IMR-90 (cell line): ENCODE measurements at regions not wholly inside any gene's neighbourhood (a gene's known extent, or its start where the extent isn't known, plus 50 kb on each side); places are given as distances from the start of the nearest gene placed in this dataset.

Experiments used
- BHLHE40 ChIP-seq: fragments of 150-350 bp; IDR thresholded peaks from 2 replicates; pipeline ENCODE4 v1.6.1; 2016; ENCODE audit warnings: mild to moderate bottlenecking, low read depth, low read length
- CEBPB ChIP-seq: IDR thresholded peaks from 2 replicates; pipeline ENCODE4 v1.6.1; 2012; ENCODE audit warnings: low read depth, low read length, improper control_type of control experiment
- FOS ChIP-seq: fragments of 150-350 bp; IDR thresholded peaks from 2 replicates; pipeline ENCODE4 v1.6.1; 2016; ENCODE audit warnings: low read depth, low read length
- MXI1 ChIP-seq: IDR thresholded peaks from 2 replicates; pipeline ENCODE4 v1.6.1; 2012; ENCODE audit warnings: low read depth, mild to moderate bottlenecking, low read length, moderate library complexity, borderline replicate concordance
- NFE2L2 ChIP-seq: fragments of 150-350 bp; IDR thresholded peaks from 2 replicates; pipeline ENCODE4 v1.6.1; 2016; ENCODE audit warnings: low read depth, mild to moderate bottlenecking, low read length
- POLR2A ChIP-seq: IDR thresholded peaks from 2 replicates; pipeline ENCODE4 v1.6.1; 2012; ENCODE audit warnings: mild to moderate bottlenecking, low read depth, low read length
- RAD21 ChIP-seq: IDR thresholded peaks from 2 replicates; pipeline ENCODE4 v1.6.1; 2012; ENCODE audit warnings: low read length, improper control_type of control experiment
- RFX5 ChIP-seq: IDR thresholded peaks from 2 replicates; pipeline ENCODE4 v1.8.0; 2012; ENCODE audit warnings: low read depth, mild to moderate bottlenecking, low read length, moderate library complexity
- SMC3 ChIP-seq: fragments of 150-350 bp; IDR thresholded peaks from 2 replicates; pipeline ENCODE4 v1.6.1; 2016; ENCODE audit warnings: low read depth, mild to moderate bottlenecking, antibody characterized with exemption, low read length, moderate library complexity
- TF ChIP-seq, protein P1 (sequence below): conservative IDR thresholded peaks from 2 replicates; pipeline ENCODE4 v1.5.1; 2012; ENCODE audit warnings: mild to moderate bottlenecking, low read depth, low read length, improper control_type of control experiment
- TF ChIP-seq, protein P2 (sequence below): fragments of 150-350 bp; IDR thresholded peaks from 2 replicates; pipeline ENCODE4 v1.6.1; 2017; ENCODE audit warnings: mild to moderate bottlenecking, antibody characterized with exemption, low read length, low read depth

DNA sequence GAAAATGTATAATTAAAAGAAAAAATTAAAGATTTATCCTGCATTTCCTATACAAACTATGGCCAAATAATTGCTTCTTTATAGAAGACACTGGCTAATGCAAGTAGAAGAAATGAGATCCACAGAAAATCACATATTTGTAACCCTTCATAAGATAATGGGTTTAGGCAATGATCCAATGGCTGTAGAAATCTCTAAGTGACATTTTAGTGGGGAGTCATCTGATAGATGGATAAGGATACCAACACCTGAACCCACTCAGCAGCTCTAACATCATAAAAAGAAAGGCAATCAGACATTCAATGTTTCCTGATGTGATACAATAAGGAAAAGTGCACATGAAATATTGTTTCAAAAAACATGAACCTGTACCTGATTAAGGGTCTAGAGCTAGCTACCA, 297.5 kb downstream of the CXCL12 start:
- no peak for TF ChIP-seq FOS
- TF ChIP-seq, protein P1, sequence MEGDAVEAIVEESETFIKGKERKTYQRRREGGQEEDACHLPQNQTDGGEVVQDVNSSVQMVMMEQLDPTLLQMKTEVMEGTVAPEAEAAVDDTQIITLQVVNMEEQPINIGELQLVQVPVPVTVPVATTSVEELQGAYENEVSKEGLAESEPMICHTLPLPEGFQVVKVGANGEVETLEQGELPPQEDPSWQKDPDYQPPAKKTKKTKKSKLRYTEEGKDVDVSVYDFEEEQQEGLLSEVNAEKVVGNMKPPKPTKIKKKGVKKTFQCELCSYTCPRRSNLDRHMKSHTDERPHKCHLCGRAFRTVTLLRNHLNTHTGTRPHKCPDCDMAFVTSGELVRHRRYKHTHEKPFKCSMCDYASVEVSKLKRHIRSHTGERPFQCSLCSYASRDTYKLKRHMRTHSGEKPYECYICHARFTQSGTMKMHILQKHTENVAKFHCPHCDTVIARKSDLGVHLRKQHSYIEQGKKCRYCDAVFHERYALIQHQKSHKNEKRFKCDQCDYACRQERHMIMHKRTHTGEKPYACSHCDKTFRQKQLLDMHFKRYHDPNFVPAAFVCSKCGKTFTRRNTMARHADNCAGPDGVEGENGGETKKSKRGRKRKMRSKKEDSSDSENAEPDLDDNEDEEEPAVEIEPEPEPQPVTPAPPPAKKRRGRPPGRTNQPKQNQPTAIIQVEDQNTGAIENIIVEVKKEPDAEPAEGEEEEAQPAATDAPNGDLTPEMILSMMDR = no peak
- TF ChIP-seq NFE2L2 = no peak
- TF ChIP-seq, protein P2, sequence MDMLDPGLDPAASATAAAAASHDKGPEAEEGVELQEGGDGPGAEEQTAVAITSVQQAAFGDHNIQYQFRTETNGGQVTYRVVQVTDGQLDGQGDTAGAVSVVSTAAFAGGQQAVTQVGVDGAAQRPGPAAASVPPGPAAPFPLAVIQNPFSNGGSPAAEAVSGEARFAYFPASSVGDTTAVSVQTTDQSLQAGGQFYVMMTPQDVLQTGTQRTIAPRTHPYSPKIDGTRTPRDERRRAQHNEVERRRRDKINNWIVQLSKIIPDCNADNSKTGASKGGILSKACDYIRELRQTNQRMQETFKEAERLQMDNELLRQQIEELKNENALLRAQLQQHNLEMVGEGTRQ = no peak
- TF ChIP-seq RFX5 = no peak
- TF ChIP-seq POLR2A = no peak
- TF ChIP-seq RAD21 = no peak
- no peak for TF ChIP-seq BHLHE40
- no peak for TF ChIP-seq MXI1
- TF ChIP-seq CEBPB = no peak
- TF ChIP-seq SMC3 = no peak
